ENCODE measurements at regions not wholly inside any gene's neighbourhood (a gene's known extent, or its start where the extent isn't known, plus 50 kb on each side); places are given as distances from the start of the nearest gene placed in this dataset.

GRCh38 chr6:16922282-16922681, 161.0 kb upstream of the ATXN1 start:
- no peak overlapping the region for H3K4me3 ChIP-seq (ENCODE audit: control insufficient read depth, low read depth, low read length)
- TF ChIP-seq CTCF (conservative IDR thresholded peaks at IDR 0.05; ENCODE audit: control insufficient read depth, insufficient read depth, low read depth, low read length), result no peak
- no peak for DNase-seq (ENCODE audit: low read depth)

GRCh38 chr6:16921399-16922110, 160.3 kb upstream of the ATXN1 start:
- TF ChIP-seq CTCF (conservative IDR thresholded peaks at IDR 0.05; ENCODE audit: control insufficient read depth, insufficient read depth, low read depth, low read length), result no peak
- peak; percentile 37 for DNase-seq (ENCODE audit: low read depth)
- no peak overlapping the region for H3K4me3 ChIP-seq (ENCODE audit: control insufficient read depth, low read depth, low read length)

- no peak for TF ChIP-seq CTCF (conservative IDR thresholded peaks at IDR 0.05; ENCODE audit: control insufficient read depth, insufficient read depth, low read depth, low read length)
- H3K4me3 ChIP-seq (ENCODE audit: control insufficient read depth, low read depth, low read length), result no peak overlapping the region
These were observed 157.3 kb upstream of the ATXN1 start for GRCh38 chr6:16918586-16918985.

GRCh38 chr6:16914184-16914583, 152.9 kb upstream of the ATXN1 start:
- H3K4me3 ChIP-seq (ENCODE audit: control insufficient read depth, low read depth, low read length), result no peak overlapping the region
- DNase-seq (ENCODE audit: low read depth), result no peak
- TF ChIP-seq CTCF (conservative IDR thresholded peaks at IDR 0.05; ENCODE audit: control insufficient read depth, insufficient read depth, low read depth, low read length), result no peak

More at GRCh38 chr6:16918586-16918985, 157.3 kb upstream of the ATXN1 start:
- peak; percentile 52 for DNase-seq (ENCODE audit: low read depth)

- TF ChIP-seq CTCF (conservative IDR thresholded peaks at IDR 0.05; ENCODE audit: control insufficient read depth, insufficient read depth, low read depth, low read length), result no peak
- H3K4me3 ChIP-seq (ENCODE audit: control insufficient read depth, low read depth, low read length), result no peak overlapping the region
- DNase-seq (ENCODE audit: low read depth), result no peak
These were observed 151.5 kb upstream of the ATXN1 start for GRCh38 chr6:16912756-16913155.

- H3K4me3 ChIP-seq (ENCODE audit: control insufficient read depth, low read depth, low read length), result no peak overlapping the region
- no peak for DNase-seq (ENCODE audit: low read depth)
- no peak for TF ChIP-seq CTCF (conservative IDR thresholded peaks at IDR 0.05; ENCODE audit: control insufficient read depth, insufficient read depth, low read depth, low read length)
These were observed 149.8 kb upstream of the ATXN1 start for GRCh38 chr6:16911088-16911487.

All from fibroblast of mammary gland (primary cell).